Stimulated activated CD4-positive, alpha-beta T cell treated with anti-CD3 and anti-CD28 coated beads, Interleukin-12 subunit alpha, Interleukin-12 subunit beta, amount 100 ng/mL, for 48 hours (primary cell): ENCODE measurements at regions not wholly inside any gene's neighbourhood (a gene's known extent, or its start where the extent isn't known, plus 50 kb on each side); places are given as distances from the start of the nearest gene placed in this dataset.
"Not testable (repeated sequence)": the region's sequence is repeated elsewhere in the genome, so short reads cannot be mapped to it uniquely, and the experiment has no call there.

Experiments used
- DNase-seq, 3 donors: peaks; one replicate each; pipeline ENCODE4 v3.0.0-alpha.2; 2020; ENCODE audit warnings: low read depth in 2 of 3, low spot score in 1 of 3

- not testable (repeated sequence) for DNase-seq
Measured at GRCh38 chr4:34434377-34434776, 1809.9 kb downstream of the ARAP2 start.

GRCh38 chr4:34464196-34464595 lies 1780.1 kb downstream of the ARAP2 start:
- DNase-seq, result no peak

- no peak for DNase-seq
Measured at GRCh38 chr4:34466411-34466810, 1777.9 kb downstream of the ARAP2 start.

- DNase-seq, result no peak
Measured at GRCh38 chr4:34469516-34469915, 1774.8 kb downstream of the ARAP2 start.

- DNase-seq, result no peak
Measured at GRCh38 chr4:34485252-34485651, 1759.1 kb downstream of the ARAP2 start.

GRCh38 chr4:34486461-34487363 lies 1757.6 kb downstream of the ARAP2 start:
- no peak for DNase-seq

- DNase-seq, result no peak
Measured at GRCh38 chr4:34492414-34492813, 1751.9 kb downstream of the ARAP2 start.

GRCh38 chr4:34502086-34502485 lies 1742.2 kb downstream of the ARAP2 start:
- no peak for DNase-seq

- DNase-seq, result not testable (repeated sequence)
Measured at GRCh38 chr4:34504731-34505130, 1739.6 kb downstream of the ARAP2 start.

- not testable (repeated sequence) for DNase-seq
Measured at GRCh38 chr4:34506511-34507092, 1737.7 kb downstream of the ARAP2 start.

- DNase-seq, result no peak
Measured at GRCh38 chr4:34512616-34513015, 1731.7 kb downstream of the ARAP2 start.

- no peak for DNase-seq
Measured at GRCh38 chr4:34516524-34516923, 1727.8 kb downstream of the ARAP2 start.

- no peak for DNase-seq
Measured at GRCh38 chr4:34534916-34535315, 1709.4 kb downstream of the ARAP2 start.

- no peak for DNase-seq
Measured at GRCh38 chr4:34566091-34566490, 1678.2 kb downstream of the ARAP2 start.

- no peak for DNase-seq
Measured at GRCh38 chr4:34572026-34572425, 1672.3 kb downstream of the ARAP2 start.

- DNase-seq, result no peak
Measured at GRCh38 chr4:34615315-34615714, 1629.0 kb downstream of the ARAP2 start.

- DNase-seq, result no peak
Measured at GRCh38 chr4:34619531-34620162, 1624.7 kb downstream of the ARAP2 start.

- DNase-seq, result no peak
Measured at GRCh38 chr4:34628471-34628870, 1615.8 kb downstream of the ARAP2 start.

GRCh38 chr4:34629451-34629850 lies 1614.9 kb downstream of the ARAP2 start:
- no peak for DNase-seq

GRCh38 chr4:34633241-34633640 lies 1611.1 kb downstream of the ARAP2 start:
- DNase-seq, result no peak

- DNase-seq, result no peak
Measured at GRCh38 chr4:34636623-34637022, 1607.7 kb downstream of the ARAP2 start.

- DNase-seq, result no peak
Measured at GRCh38 chr4:34643476-34643875, 1600.8 kb downstream of the ARAP2 start.
